Activated CD4-positive, alpha-beta T cell treated with anti-CD3 and anti-CD28 coated beads, Interleukin-2, amount 10 ng/mL, durations not matched to agents 24 days and 14 days (primary cell): ENCODE measurements at regions not wholly inside any gene's neighbourhood (a gene's known extent, or its start where the extent isn't known, plus 50 kb on each side); places are given as distances from the start of the nearest gene placed in this dataset.

Experiments used
- DNase-seq: peaks from one replicate; pipeline ENCODE4 v3.0.0; 2022
- H3K27ac Mint-ChIP-seq: one replicate; pipeline ENCODE4 v1.8.0; 2022; ENCODE audit warnings: mild to moderate bottlenecking, mixed read lengths
- H3K27me3 Mint-ChIP-seq: one replicate; pipeline ENCODE4 v1.8.0; 2022; ENCODE audit warnings: mixed read lengths
- H3K36me3 Mint-ChIP-seq: one replicate; pipeline ENCODE4 v1.8.0; 2022; ENCODE audit warnings: low read depth, mild to moderate bottlenecking, mixed read lengths
- H3K4me1 Mint-ChIP-seq: one replicate; pipeline ENCODE4 v1.8.0; 2021; ENCODE audit warnings: mixed read lengths
- H3K4me3 Mint-ChIP-seq: one replicate; pipeline ENCODE4 v1.8.0; 2022; ENCODE audit warnings: mild to moderate bottlenecking, moderate library complexity, mixed read lengths
- H3K9me3 Mint-ChIP-seq: one replicate; pipeline ENCODE4 v1.8.0; 2021; ENCODE audit warnings: mixed read lengths
- intact Hi-C: fragments of 100-400 bp; cut with micrococcal nuclease; formaldehyde crosslinking; loops from one replicate; pipeline ENCODE4 v1.15.1; 2023

DNA sequence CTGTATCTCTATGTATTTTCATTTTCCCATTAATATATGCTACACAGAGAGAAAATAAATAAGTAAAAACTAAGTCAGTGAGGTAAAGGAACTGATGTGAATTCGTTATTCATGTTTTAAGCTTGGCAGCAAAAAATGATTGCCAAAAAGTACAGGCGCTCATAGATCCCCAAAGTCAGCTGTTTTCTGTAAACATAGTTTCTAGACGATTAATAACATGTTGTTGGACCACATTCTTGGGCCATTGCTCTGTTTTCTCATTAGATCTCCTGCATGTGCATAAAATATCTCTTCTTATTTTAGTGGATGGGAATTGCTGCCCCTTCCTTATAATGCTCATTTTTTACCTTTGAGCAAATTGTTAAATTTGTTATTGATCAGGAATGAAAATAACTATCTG is 215.2 kb downstream of the TLE1 start:
- no peak overlapping the region for H3K27ac Mint-ChIP-seq
- no peak for DNase-seq
- no peaks in the 10 kb centered on the region for H3K27me3 Mint-ChIP-seq
- no peaks in the 10 kb centered on the region for H3K4me1 Mint-ChIP-seq
- H3K36me3 Mint-ChIP-seq: no peaks in the 10 kb centered on the region
- H3K4me3 Mint-ChIP-seq: no peak overlapping the region
- intact Hi-C loops: no loop called here
- H3K9me3 Mint-ChIP-seq: no peaks in the 10 kb centered on the region

DNA sequence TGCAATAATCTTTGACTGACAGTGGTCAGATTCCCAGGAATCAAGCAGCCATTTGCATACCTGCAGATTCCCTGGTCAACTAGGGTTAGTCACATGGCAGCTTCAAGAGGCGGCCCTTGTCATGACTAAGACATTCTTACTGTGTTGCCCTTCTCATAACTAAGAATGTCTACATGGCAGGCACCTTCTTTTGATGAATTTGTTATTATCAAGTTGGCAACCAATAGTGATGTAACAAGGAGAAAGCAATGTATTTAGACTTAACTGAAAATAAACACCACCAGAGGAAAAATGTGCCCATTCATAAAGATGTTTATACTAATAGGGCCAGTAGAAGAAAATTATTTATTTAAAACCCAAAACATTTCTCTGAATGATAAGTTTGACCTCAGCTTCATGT is 215.6 kb downstream of the TLE1 start:
- intact Hi-C loops: no loop called here
- Mint-ChIP-seq H3K4me1 (no peaks in the 10 kb centered on the region), H3K4me3 (no peak overlapping the region), H3K36me3 (no peaks in the 10 kb centered on the region), H3K9me3 (no peaks in the 10 kb centered on the region), H3K27me3 (no peaks in the 10 kb centered on the region), H3K27ac (no peak overlapping the region)
- no peak for DNase-seq

DNA sequence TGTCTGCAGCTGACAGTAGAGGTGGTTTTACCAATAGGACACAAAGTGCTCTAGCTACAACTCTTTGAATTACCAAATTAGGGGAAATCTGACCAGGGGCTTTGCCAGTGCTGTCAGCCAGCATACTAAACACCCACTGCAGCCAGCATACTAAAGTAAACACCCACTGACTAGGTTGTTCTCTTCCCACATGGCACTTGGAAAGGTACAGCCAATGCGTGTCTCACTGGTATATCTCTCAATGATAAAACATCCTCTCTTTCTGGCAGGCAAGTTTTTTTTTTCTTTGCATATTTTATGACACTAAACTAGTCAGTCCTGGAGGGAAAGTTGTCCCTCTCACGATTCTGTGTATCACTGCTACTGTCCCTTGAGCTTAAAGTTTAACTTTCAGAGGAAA is 216.1 kb downstream of the TLE1 start:
- intact Hi-C loops: no loop called here
- no peak for DNase-seq
- no peak overlapping the region for H3K27ac Mint-ChIP-seq

DNA sequence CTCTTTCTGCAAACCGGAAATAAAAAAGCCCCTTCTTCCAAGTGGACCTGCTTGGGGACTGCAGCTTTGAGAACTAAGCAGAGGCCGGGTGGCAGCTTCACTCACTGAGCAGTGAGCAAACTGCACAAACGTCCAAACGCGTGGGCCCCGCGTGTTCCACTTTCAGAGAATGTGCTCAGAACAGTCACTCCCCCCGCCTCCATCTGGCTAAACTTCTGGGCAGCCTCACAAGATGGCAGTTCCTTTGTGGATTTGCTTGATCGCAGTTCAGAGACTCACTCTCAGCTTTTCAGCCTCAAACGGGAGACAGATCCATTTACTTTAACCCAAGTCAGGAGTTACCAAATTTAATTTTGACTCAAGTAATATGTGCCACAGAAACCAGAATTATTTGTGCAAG is 216.6 kb downstream of the TLE1 start:
- Mint-ChIP-seq H3K9me3 (no peaks in the 10 kb centered on the region), H3K4me1 (no peaks in the 10 kb centered on the region), H3K4me3 (no peak overlapping the region), H3K27me3 (no peaks in the 10 kb centered on the region), H3K36me3 (no peaks in the 10 kb centered on the region), H3K27ac (no peak overlapping the region)
- no peak for DNase-seq
- intact Hi-C loops: no loop called here

More for the DNA sequence above, 216.1 kb downstream of the TLE1 start:
- Mint-ChIP-seq H3K36me3 (no peaks in the 10 kb centered on the region), H3K27me3 (no peaks in the 10 kb centered on the region), H3K4me3 (no peak overlapping the region), H3K9me3 (no peaks in the 10 kb centered on the region), H3K4me1 (no peaks in the 10 kb centered on the region)

DNA sequence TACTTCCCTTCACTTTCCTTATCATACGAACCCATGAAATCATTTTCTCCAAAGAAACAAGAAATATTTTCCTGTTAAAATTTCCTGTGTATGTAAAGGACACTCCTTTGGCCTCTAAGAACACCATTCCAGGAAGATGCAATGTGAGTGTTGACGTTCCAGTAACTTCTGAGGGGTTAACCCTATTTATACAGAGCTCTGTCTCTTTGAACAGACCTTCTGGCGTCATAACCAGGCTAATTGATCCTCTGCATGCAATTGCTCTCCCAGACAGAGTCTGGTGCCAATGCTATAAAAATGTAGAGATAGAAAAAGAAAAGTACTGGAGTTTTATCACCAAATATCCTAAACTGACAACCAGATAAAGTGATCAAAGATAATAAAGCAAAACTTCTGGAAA is 218.5 kb downstream of the TLE1 start:
- H3K4me3 Mint-ChIP-seq: no peak overlapping the region
- no peaks in the 10 kb centered on the region for H3K36me3 Mint-ChIP-seq
- intact Hi-C loops: no loop called here
- no peaks in the 10 kb centered on the region for H3K9me3 Mint-ChIP-seq
- H3K27me3 Mint-ChIP-seq: no peaks in the 10 kb centered on the region
- no peak overlapping the region for H3K27ac Mint-ChIP-seq
- no peaks in the 10 kb centered on the region for H3K4me1 Mint-ChIP-seq
- DNase-seq: no peak

DNA sequence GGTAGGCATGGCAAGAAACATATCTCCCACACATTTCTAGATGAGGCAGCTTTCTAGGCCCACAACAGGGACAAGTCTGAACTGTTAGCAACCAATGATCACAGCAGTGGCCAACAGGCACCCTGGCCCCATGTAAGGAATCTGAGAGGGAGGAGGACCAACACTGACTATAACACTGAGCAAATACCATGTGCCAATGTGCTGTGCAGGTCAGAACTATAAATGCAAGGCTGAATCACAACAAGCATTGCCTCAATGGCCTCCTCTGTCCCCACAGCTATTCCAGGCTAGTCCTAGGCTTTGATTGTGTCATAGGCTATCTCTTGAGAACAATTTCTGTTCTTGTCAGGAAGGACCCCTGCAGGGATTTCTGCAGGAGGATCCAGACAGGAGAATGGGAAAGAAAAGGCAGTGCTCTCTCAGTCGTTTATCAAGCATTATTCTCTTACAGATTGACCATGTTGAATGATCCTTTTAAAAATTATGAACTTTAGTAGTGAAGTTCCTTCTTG is 221.2 kb downstream of the TLE1 start:
- no peaks in the 10 kb centered on the region for H3K27me3 Mint-ChIP-seq
- intact Hi-C loops: no loop called here
- no peaks in the 10 kb centered on the region for H3K4me1 Mint-ChIP-seq

DNA sequence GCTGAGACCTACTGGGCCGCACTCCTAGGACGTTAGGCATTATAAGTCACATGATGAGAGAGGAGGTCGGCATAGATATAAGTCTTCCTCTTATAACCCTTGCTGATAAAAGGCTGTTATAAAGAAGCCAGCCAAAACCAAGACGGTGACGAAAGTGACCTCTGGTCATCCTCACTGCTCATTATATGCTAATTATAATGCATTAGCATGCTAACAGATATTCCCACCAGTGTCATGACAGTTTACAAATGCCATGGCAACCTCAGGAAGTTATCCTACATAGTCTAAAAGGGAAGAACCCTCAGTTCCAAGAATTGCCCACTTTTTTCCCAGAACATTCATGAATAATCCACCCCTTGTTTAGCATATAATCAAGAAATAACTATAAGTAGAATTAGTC is 222.4 kb downstream of the TLE1 start:
- Mint-ChIP-seq H3K4me1 (no peaks in the 10 kb centered on the region), H3K27me3 (no peaks in the 10 kb centered on the region), H3K9me3 (no peaks in the 10 kb centered on the region), H3K27ac (no peak overlapping the region), H3K36me3 (no peaks in the 10 kb centered on the region), H3K4me3 (no peak overlapping the region)
- intact Hi-C loops: no loop called here
- DNase-seq: no peak

More for the DNA sequence above, 221.2 kb downstream of the TLE1 start:
- Mint-ChIP-seq H3K4me3 (no peak overlapping the region), H3K9me3 (no peaks in the 10 kb centered on the region), H3K36me3 (no peaks in the 10 kb centered on the region), H3K27ac (no peak overlapping the region)
- no peak for DNase-seq

DNA sequence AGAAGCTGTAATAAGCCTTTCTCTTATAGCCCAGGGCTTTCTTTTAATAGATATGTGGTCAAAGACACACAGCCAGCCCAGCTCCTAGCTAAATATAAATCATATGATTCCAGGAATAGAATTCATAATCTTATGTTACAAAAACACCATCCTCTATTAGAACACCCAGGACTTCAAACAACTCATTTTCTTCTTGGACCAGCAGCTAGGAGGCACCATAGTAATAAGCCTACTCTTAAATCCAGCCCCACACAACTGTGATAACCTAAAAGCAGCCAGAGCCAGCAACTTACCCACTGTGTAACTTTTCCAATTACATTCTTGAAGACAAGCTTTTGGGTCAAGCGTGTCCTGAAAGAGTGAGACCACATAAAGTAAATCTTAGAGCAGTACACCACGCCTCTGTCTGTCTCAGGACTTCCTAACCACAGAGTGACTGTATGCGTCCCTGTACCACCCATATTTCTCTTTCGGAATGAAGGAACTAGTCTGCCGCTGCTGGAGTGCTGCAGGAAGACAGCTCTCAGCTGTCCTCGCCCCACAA is 223.8 kb downstream of the TLE1 start:
- no peaks in the 10 kb centered on the region for H3K4me1 Mint-ChIP-seq
- H3K4me3 Mint-ChIP-seq: no peak overlapping the region
- no peak overlapping the region for H3K27ac Mint-ChIP-seq
- intact Hi-C loops: no loop called here
- DNase-seq: no peak
- no peaks in the 10 kb centered on the region for H3K27me3 Mint-ChIP-seq
- no peaks in the 10 kb centered on the region for H3K9me3 Mint-ChIP-seq
- H3K36me3 Mint-ChIP-seq: no peaks in the 10 kb centered on the region

DNA sequence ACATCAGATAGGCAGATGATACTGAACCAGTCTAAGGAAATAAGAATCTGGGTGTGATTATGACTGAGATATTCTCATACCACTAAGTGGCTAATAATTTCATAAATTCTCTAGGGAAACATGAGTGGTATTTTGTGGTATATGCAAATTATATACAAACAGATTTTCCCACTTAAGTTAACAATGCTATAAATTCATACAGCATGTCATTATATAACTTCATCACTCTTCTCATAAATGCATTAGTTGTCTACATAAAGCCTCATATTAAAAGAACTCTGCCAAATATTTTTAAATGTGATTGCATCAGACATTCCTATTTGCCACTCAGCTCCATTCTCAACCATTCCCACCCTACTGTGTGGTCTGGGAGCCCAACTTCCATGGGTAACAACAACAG is 226.5 kb downstream of the TLE1 start:
- no peak for DNase-seq
- intact Hi-C loops: no loop called here
- H3K36me3 Mint-ChIP-seq: no peaks in the 10 kb centered on the region
- H3K4me3 Mint-ChIP-seq: no peak overlapping the region
- H3K27me3 Mint-ChIP-seq: no peaks in the 10 kb centered on the region
- no peaks in the 10 kb centered on the region for H3K9me3 Mint-ChIP-seq
- no peaks in the 10 kb centered on the region for H3K4me1 Mint-ChIP-seq
- no peak overlapping the region for H3K27ac Mint-ChIP-seq

DNA sequence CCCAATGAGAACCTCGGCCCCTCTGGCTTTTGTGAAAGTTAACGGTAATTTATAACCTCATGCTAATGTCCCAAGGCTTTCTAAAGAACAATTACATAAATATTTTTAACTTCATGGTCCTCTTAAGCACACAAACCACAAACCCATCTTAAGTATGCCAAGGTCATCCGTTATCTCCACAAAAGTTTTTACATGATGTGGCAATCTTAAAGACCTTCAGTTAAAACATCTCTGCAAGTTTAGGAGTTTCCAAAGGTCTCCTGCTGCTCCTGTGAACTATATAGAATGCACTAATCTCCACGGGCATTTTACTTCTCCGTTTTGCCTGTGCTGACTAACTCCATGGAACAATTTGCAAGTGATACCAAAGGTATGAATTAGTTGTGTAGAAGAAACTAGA is 228.2 kb downstream of the TLE1 start:
- Mint-ChIP-seq H3K4me1 (no peaks in the 10 kb centered on the region), H3K27ac (no peak overlapping the region), H3K27me3 (no peaks in the 10 kb centered on the region), H3K4me3 (no peak overlapping the region), H3K9me3 (no peaks in the 10 kb centered on the region), H3K36me3 (no peaks in the 10 kb centered on the region)
- intact Hi-C loops: no loop called here
- DNase-seq: no peak

DNA sequence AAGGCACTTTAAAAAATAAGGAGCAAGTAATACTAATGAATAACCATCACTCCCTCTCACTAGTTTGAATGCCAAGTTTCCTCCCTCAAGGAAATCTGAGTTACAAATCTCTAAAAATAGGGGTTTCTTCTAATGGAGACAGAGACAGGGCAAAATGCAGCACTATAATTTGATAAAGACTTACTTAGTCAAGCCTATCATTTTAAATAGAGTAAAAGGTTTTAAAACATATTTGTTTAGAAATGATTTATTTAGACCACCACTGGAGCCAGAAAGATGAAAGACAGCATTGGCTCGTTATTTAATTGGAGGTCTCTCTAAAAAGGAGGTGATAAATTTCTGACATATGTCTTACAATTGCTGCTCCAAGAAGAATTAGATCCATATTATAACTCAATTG is 228.7 kb downstream of the TLE1 start:
- Mint-ChIP-seq H3K9me3 (no peaks in the 10 kb centered on the region), H3K27me3 (no peaks in the 10 kb centered on the region), H3K36me3 (no peaks in the 10 kb centered on the region), H3K4me1 (no peaks in the 10 kb centered on the region), H3K4me3 (no peak overlapping the region), H3K27ac (no peak overlapping the region)
- no peak for DNase-seq
- intact Hi-C loops: no loop called here

DNA sequence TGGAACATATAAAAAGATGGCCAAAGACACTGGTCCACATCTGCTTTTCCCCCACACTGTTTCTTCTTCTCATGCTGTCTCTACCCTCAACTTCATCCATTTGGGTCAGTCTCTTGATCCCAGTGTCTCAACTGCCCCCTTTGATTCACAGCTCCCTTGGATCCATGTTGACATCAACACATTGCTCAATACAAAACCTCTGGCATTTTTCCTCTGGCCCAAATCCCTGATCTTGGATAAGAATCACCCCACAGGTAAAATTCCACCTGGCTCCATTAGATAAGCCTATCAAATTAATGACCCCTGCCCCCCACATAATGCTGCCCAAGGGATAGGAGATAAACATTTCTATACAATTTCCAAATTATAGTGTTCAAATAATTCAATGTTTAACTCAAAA is 229.8 kb downstream of the TLE1 start:
- H3K4me1 Mint-ChIP-seq: no peaks in the 10 kb centered on the region
- no peak overlapping the region for H3K4me3 Mint-ChIP-seq
- no peaks in the 10 kb centered on the region for H3K27me3 Mint-ChIP-seq
- no peaks in the 10 kb centered on the region for H3K36me3 Mint-ChIP-seq
- no peak for DNase-seq
- no peak overlapping the region for H3K27ac Mint-ChIP-seq
- no peaks in the 10 kb centered on the region for H3K9me3 Mint-ChIP-seq
- intact Hi-C loops: no loop called here

DNA sequence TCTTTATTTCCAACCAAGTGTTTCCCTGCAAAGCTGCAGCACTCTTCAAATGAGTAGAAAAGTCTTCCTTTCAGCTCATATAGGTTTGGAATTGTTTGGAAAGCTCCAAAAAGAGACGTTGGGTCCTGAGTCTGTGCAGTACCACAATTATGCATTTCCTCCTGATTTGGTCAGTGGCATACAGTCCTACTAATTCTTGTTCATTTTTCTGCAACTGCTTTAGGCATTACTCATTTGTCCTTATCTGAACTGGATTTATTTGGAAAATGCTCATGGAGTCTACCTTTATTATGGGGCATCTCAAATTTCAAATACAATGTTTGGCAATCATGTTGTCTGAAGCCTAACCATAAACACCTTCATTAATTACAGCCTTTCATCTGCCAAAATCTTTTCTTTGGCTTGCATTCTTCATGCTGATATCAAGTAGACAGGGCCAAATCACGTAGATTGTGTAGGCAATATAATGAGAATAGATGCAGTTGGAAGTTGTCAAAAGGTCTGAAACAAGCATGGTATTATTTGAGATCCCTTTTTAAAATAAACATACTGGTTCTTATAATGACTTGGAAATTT is 232.8 kb downstream of the TLE1 start:
- intact Hi-C loops: no loop called here
- H3K36me3 Mint-ChIP-seq: no peaks in the 10 kb centered on the region

DNA sequence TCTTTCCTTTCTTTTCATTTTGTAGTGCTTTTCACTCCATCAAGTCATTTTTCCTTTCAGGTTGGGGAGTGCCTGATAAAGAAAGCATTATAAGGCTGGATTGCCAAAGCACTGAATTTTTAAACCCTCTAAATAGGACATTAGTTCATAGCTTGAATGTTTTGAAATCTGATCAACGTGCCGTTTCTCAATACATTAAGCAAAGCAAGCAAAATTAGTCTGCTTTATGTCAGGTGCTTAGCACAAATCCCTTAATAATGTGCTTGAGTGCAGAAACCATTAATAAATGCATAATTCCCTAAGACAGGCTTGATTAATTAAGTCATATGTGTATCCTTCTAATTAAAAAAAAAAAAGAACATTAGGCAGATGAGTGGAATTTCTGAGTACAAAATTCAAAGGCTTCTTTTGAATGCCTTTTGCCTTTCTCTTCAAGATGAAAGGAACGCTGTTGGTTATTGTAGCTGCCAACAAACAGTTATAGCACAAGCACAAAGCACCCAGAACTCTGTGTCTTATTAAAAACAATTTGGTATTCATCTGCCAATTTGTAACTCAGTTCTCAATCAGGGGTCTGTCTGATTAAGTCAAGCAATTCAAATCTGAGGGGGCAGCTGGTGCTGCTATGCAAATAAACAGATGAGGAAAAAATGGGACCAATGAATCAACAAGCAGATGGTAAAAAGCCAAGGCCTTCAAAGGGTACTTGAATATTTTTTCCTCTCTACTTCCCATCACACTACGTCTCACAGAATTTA is 233.7 kb downstream of the TLE1 start:
- no peak for DNase-seq
- H3K4me3 Mint-ChIP-seq: no peak overlapping the region
- no peaks in the 10 kb centered on the region for H3K9me3 Mint-ChIP-seq
- intact Hi-C loops: no loop called here
- H3K36me3 Mint-ChIP-seq: no peaks in the 10 kb centered on the region
- H3K27ac Mint-ChIP-seq: no peak overlapping the region
- H3K4me1 Mint-ChIP-seq: no peaks in the 10 kb centered on the region
- no peaks in the 10 kb centered on the region for H3K27me3 Mint-ChIP-seq

More for the DNA sequence above, 232.8 kb downstream of the TLE1 start:
- DNase-seq: no peak
- Mint-ChIP-seq H3K27ac (no peak overlapping the region), H3K4me1 (no peaks in the 10 kb centered on the region), H3K27me3 (no peaks in the 10 kb centered on the region), H3K9me3 (no peaks in the 10 kb centered on the region), H3K4me3 (no peak overlapping the region)
